K562 (cell line): ENCODE measurements at regions not wholly inside any gene's neighbourhood (a gene's known extent, or its start where the extent isn't known, plus 50 kb on each side); places are given as distances from the start of the nearest gene placed in this dataset.
A peak's percentile ranks its signal among the peaks of the same experiment; 100 is the strongest.

ENCODE experiments used
- ATAC-seq: fragments of 200-7000 bp; cut with Tn5 transposase; 3 replicates; pipeline ENCODE4 v1.9.1; 2020; ENCODE audit warnings: moderate library complexity
- BruUV-seq: library from RNA; stranded (reverse); fragments of 400-500 nt; replicated peaks from 2 replicates; lab custom pipeline; 2021; lab: Mats Ljungman, UMichigan
- CTCF ChIA-PET: fragments of 300-600 bp; formaldehyde crosslinking; extraction: SDS; loops from one replicate; lab custom pipeline; 2021; ENCODE audit warnings: low intra/inter-chr PET ratio; lab: Yijun Ruan, JAX
- POLR2A ChIA-PET: fragments of 300-600, 350-650 bp; sonication (Branson Sonifier 250); formaldehyde crosslinking; extraction: SDS; loops from one replicate; lab custom pipeline; 2021; ENCODE audit warnings: antibody characterized with exemption, inconsistent platforms; lab: Yijun Ruan, JAX
- DNase-seq, 4 experiments: peaks; one replicate each; pipeline versions ENCODE4 v3.0.0 to v3.0.0-alpha.2; 2011 to 2018; ENCODE audit warnings: low spot score in 3 of 4, mixed read lengths in 3 of 4; ENCODE audit errors: extremely low read depth in 1 of 4
- FAIRE-seq: peaks from 2 replicates; lab custom pipeline; 2011; peaks lifted over from hg19 to GRCh38; lab: Jason Lieb, UNC
- H2AFZ ChIP-seq: 2 replicates; pipeline ENCODE4 v1.6.0; 2011; ENCODE audit warnings: low read depth, low read length, control low read depth, inconsistent platforms
- H3K27ac ChIP-seq: fragments of 200-600 bp; 3 replicates; pipeline ENCODE4 v1.8.0; 2011; ENCODE audit warnings: low read depth, mild to moderate bottlenecking, control low read depth, inconsistent platforms, low read length, moderate library complexity, mixed read lengths; ENCODE audit errors: extremely low read depth
- H3K27me3 ChIP-seq, 2 experiments: fragments of 300-600 bp in 1 of 2; 2 replicates in 1 of 2; 3 replicates in 1 of 2; pipeline versions ENCODE4 v1.6.0 to v1.8.0; 2011; ENCODE audit warnings: inconsistent platforms in 2 of 2, low read length in 2 of 2, mild to moderate bottlenecking in 1 of 2, mixed read lengths in 1 of 2, moderate library complexity in 1 of 2; ENCODE audit not compliant: control insufficient read depth in 2 of 2, insufficient read depth in 2 of 2
- H3K36me3 ChIP-seq: fragments of 300-600 bp; 3 replicates; pipeline ENCODE4 v1.8.0; 2011; ENCODE audit warnings: mild to moderate bottlenecking, low read length, inconsistent platforms; ENCODE audit not compliant: control insufficient read depth, insufficient read depth
- H3K4me1 ChIP-seq, 2 experiments: fragments of 200-600 bp in 1 of 2; replicated peaks in 1 of 2; 2 replicates in 1 of 2; 3 replicates in 1 of 2; pipeline versions ENCODE4 v1.5.1 to v1.8.0; 2011; ENCODE audit warnings: inconsistent platforms in 2 of 2, low read length in 2 of 2, mild to moderate bottlenecking in 1 of 2, mixed read lengths in 1 of 2, moderate library complexity in 1 of 2; ENCODE audit not compliant: control insufficient read depth in 2 of 2, insufficient read depth in 2 of 2
- H3K4me2 ChIP-seq: 2 replicates; pipeline ENCODE4 v1.6.1; 2011; ENCODE audit warnings: low read length, control low read depth, inconsistent platforms, mixed read lengths; ENCODE audit not compliant: insufficient read depth
- H3K4me3 ChIP-seq: fragments of 200-600 bp; sonication (generic), shearing (Covaris generic); 2 replicates; pipeline ENCODE4 v1.5.1; 2016; ENCODE audit warnings: control low read depth, inconsistent platforms
- H3K79me2 ChIP-seq: fragments of 200-600 bp; 3 replicates; pipeline ENCODE4 v1.8.0; 2011; ENCODE audit warnings: low read length, inconsistent platforms; ENCODE audit not compliant: control insufficient read depth, insufficient read depth
- H3K9ac ChIP-seq, 2 experiments: 2 replicates each; pipeline versions ENCODE4 v1.6.0 to v1.6.1; 2011; ENCODE audit warnings: low read depth in 2 of 2, low read length in 2 of 2, control low read depth in 1 of 2, inconsistent platforms in 1 of 2, mild to moderate bottlenecking in 1 of 2, mixed read lengths in 1 of 2; ENCODE audit not compliant: insufficient read depth in 1 of 2
- H3K9me1 ChIP-seq: one replicate; pipeline ENCODE4 v1.6.0; 2011; ENCODE audit warnings: inconsistent platforms, mild to moderate bottlenecking, low read length, moderate library complexity; ENCODE audit not compliant: control insufficient read depth, insufficient read depth
- H3K9me3 ChIP-seq: replicated peaks from 2 replicates; pipeline ENCODE4 v1.5.1; 2011; ENCODE audit warnings: low read depth, low read length, inconsistent platforms; ENCODE audit not compliant: control insufficient read depth, insufficient read depth
- H4K20me1 ChIP-seq: replicated peaks from 2 replicates; pipeline ENCODE4 v1.6.1; 2011; ENCODE audit warnings: low read length, inconsistent platforms, mixed read lengths; ENCODE audit not compliant: control insufficient read depth, insufficient read depth
- DACH1 ChIP-seq: fragments of 450-650 bp; IDR thresholded peaks from 2 replicates; pipeline ENCODE4 v1.6.1; 2018; ENCODE audit not compliant: partially characterized antibody
- GATAD2B ChIP-seq: fragments of 450-650 bp; IDR thresholded peaks from 2 replicates; pipeline ENCODE4 v1.6.1; 2017; ENCODE audit warnings: mild to moderate bottlenecking, borderline replicate concordance
- MBD2 ChIP-seq: sonication (generic); IDR thresholded peaks from 2 replicates; pipeline ENCODE4 v1.6.1; 2016; ENCODE audit warnings: low read depth, borderline replicate concordance
- RUNX1 ChIP-seq: sonication (generic); IDR thresholded peaks from 2 replicates; pipeline ENCODE4 v1.6.1; 2016; ENCODE audit warnings: antibody characterized with exemption, low read depth
- SIN3B ChIP-seq: fragments of 450-650 bp; IDR thresholded peaks from 2 replicates; pipeline ENCODE4 v1.6.1; 2017; ENCODE audit warnings: low read depth, mild to moderate bottlenecking, moderate library complexity
- SMAD2 ChIP-seq: fragments of 150-350 bp; IDR thresholded peaks from 2 replicates; pipeline ENCODE4 v1.6.1; 2014; ENCODE audit warnings: low read depth, mild to moderate bottlenecking, low read length
- SP1 ChIP-seq: sonication (generic); formaldehyde crosslinking; IDR thresholded peaks from 2 replicates; pipeline ENCODE4 v1.8.1; 2022; ENCODE audit warnings: mild to moderate bottlenecking, missing genetic modification reagents
- TGIF2 ChIP-seq: sonication (generic); formaldehyde crosslinking; IDR thresholded peaks from 2 replicates; pipeline ENCODE4 v1.8.1; 2022; ENCODE audit warnings: mild to moderate bottlenecking, missing genetic modification reagents, moderate library complexity
- ZNF316 ChIP-seq: fragments of 450-650 bp; IDR thresholded peaks from 2 replicates; pipeline ENCODE4 v1.6.1; 2016
- WGBS: fragments of 100-300 bp; shearing (Covaris generic); methylation state at CpG from one replicate; pipeline ENCODE4 v1.1.6; 2016; ENCODE audit warnings: low coverage, mixed read lengths; ENCODE audit not compliant: insufficient coverage; ENCODE audit errors: missing lambda C conversion rate; 5-methylcytosine and 5-hydroxymethylcytosine counted together
- in situ Hi-C: fragments of 300-500 bp; cut with MboI; formaldehyde crosslinking; loops from 4 replicates; pipeline ENCODE4 v1.15.0; 2018; ENCODE audit warnings: inconsistent platforms, mixed read lengths
- intact Hi-C: fragments of 100-400 bp; cut with micrococcal nuclease; formaldehyde crosslinking; loops from 2 replicates; pipeline ENCODE4 v1.14.2; 2022
- TF ChIP-seq, protein P1 (sequence below), 3 experiments: IDR thresholded peaks in 2 of 3; conservative IDR thresholded peaks in 1 of 3; 2 replicates each; pipeline ENCODE4 v1.5.1; 2011 to 2012; ENCODE audit warnings: low read length in 3 of 3, mild to moderate bottlenecking in 3 of 3, control low read depth in 2 of 3, improper control_type of control experiment in 1 of 3, inconsistent platforms in 1 of 3, low read depth in 1 of 3, mixed read lengths in 1 of 3, moderate library complexity in 1 of 3; ENCODE audit not compliant: insufficient read depth in 2 of 3
- TF ChIP-seq, protein P2 (sequence below): sonication (generic); formaldehyde crosslinking; IDR thresholded peaks from 2 replicates; pipeline ENCODE4 v1.5.0; 2020; ENCODE audit warnings: missing genetic modification reagents

DNA sequence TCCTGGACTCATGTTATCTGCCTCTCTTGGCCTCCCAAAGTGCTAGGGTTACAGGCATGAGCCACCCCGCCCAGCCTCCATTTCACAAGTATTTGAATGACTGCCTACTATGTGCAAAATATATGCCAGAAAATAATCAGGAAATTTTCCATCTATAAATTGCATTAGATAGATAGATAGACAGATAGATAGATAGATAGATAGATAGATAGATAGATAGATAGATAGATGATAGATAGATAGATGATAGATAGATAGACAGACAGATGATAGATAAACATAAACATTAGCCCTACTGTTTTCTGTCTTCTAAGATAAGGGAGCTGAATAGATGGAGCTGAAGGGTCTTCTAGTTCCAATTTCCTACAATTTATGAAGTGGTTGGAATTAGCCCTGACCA is 87.4 kb upstream of the TRIM2 start:
- Histone ChIP-seq H3K9me1 (no peaks in the 10 kb centered on the region), H3K4me3 (no peak overlapping the region), H2AFZ (no peak overlapping the region), H3K27ac (no peak overlapping the region), H3K9ac (no peak overlapping the region), H4K20me1 (no peaks in the 10 kb centered on the region), H3K4me1 (no peaks in the 10 kb centered on the region; a peak in 1 of 5 replicates), H3K9me3 (no peaks in the 10 kb centered on the region), H3K4me2 (no peak overlapping the region), H3K27me3 (peaks cover 11 to 30% of the 10 kb centered on the region in 2 experiments), H3K36me3 (no peaks in the 10 kb centered on the region), H3K79me2 (no peaks in the 10 kb centered on the region)
- ChIA-PET CTCF (no interaction called here), POLR2A (no interaction called here)
- in situ Hi-C loops: no loop called here
- no TSS peak for BruUV-seq
- intact Hi-C loops: no loop called here
- FAIRE-seq (no peak), DNase-seq (no peak), ATAC-seq (no peak)
- TF ChIP-seq SMAD2 (no peak), TGIF2 (no peak), DACH1 (peak; percentile 92), GATAD2B (peak; percentile 43; the same call in 1 of the 2 replicates)
- WGBS: 0% methylated on average over 1 of the region's 1 CpG

DNA sequence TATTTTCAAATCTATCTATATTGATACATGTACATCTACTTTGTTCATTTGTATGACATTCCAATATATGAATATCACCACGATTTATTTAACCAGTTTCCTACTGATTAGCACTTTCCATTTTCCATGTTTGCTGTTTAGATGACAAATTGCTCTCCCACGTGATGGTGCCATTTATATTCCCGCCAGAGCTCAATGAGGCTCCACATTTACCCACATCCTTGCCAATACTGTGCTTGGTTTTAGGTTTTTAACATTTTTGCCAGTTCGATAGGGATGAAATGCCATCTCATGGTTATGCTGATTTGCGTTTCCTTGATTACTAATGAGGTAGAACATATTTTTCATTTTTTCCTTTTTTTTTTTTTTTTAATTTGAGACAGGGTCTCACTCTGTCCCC is 86.7 kb upstream of the TRIM2 start:
- Histone ChIP-seq H3K27me3 (peaks cover 5 to 23% of the 10 kb centered on the region in 2 experiments), H3K27ac (no peak overlapping the region), H3K79me2 (no peaks in the 10 kb centered on the region), H3K4me3 (no peak overlapping the region), H3K9ac (no peak overlapping the region), H3K4me1 (no peaks in the 10 kb centered on the region; a peak in 1 of 5 replicates), H3K9me1 (no peaks in the 10 kb centered on the region), H3K4me2 (no peak overlapping the region), H2AFZ (no peak overlapping the region), H4K20me1 (no peaks in the 10 kb centered on the region), H3K9me3 (no peaks in the 10 kb centered on the region), H3K36me3 (no peaks in the 10 kb centered on the region)
- CTCF ChIA-PET: no interaction called here
- intact Hi-C loops: no loop called here
- ATAC-seq (no peak), FAIRE-seq (no peak), DNase-seq (no peak)
- POLR2A ChIA-PET: interaction anchor here (0.8 kb wide), 1 partner anchor 644 kb away, joined by 3 read pairs; no protein-coding TSS in a partner anchor
- WGBS: 5% methylated on average over 5 of the region's 5 CpGs
- in situ Hi-C loops: no loop called here
- no TSS peak for BruUV-seq
- TF ChIP-seq RUNX1 (no peak), ZNF316 (no peak), MBD2 (no peak), SIN3B (no peak), SP1 (CRISPR knock-in tag) (no peak)
- TF ChIP-seq, protein P1, sequence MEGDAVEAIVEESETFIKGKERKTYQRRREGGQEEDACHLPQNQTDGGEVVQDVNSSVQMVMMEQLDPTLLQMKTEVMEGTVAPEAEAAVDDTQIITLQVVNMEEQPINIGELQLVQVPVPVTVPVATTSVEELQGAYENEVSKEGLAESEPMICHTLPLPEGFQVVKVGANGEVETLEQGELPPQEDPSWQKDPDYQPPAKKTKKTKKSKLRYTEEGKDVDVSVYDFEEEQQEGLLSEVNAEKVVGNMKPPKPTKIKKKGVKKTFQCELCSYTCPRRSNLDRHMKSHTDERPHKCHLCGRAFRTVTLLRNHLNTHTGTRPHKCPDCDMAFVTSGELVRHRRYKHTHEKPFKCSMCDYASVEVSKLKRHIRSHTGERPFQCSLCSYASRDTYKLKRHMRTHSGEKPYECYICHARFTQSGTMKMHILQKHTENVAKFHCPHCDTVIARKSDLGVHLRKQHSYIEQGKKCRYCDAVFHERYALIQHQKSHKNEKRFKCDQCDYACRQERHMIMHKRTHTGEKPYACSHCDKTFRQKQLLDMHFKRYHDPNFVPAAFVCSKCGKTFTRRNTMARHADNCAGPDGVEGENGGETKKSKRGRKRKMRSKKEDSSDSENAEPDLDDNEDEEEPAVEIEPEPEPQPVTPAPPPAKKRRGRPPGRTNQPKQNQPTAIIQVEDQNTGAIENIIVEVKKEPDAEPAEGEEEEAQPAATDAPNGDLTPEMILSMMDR (IDR thresholded peaks at IDR 0.05 in 2 of 3, conservative IDR thresholded peaks at IDR 0.05 in 1 of 3; ENCODE audit: insufficient read depth in 2 of 3, low read depth in 1 of 3, low read length in 3 of 3): peak in 1 of 3 experiments; percentile 26; a peak in 1 of 6 replicates
- TF ChIP-seq, protein P2, sequence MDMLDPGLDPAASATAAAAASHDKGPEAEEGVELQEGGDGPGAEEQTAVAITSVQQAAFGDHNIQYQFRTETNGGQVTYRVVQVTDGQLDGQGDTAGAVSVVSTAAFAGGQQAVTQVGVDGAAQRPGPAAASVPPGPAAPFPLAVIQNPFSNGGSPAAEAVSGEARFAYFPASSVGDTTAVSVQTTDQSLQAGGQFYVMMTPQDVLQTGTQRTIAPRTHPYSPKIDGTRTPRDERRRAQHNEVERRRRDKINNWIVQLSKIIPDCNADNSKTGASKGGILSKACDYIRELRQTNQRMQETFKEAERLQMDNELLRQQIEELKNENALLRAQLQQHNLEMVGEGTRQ: peak; percentile 60
